K562 (cell line): ENCODE measurements at regions not wholly inside any gene's neighbourhood (a gene's known extent, or its start where the extent isn't known, plus 50 kb on each side); places are given as distances from the start of the nearest gene placed in this dataset.

Experiments
- BDP1 ChIP-seq: IDR thresholded peaks from 3 replicates; pipeline ENCODE4 v1.6.1; 2011; ENCODE audit not compliant: insufficient read length, insufficient read depth
- CTCF ChIP-seq, 3 experiments: IDR thresholded peaks in 2 of 3; conservative IDR thresholded peaks in 1 of 3; 2 replicates each; pipeline ENCODE4 v1.5.1; 2011 to 2012; ENCODE audit warnings: low read length in 3 of 3, mild to moderate bottlenecking in 3 of 3, control low read depth in 2 of 3, improper control_type of control experiment in 1 of 3, inconsistent platforms in 1 of 3, low read depth in 1 of 3, mixed read lengths in 1 of 3, moderate library complexity in 1 of 3; ENCODE audit not compliant: insufficient read depth in 2 of 3
- DACH1 ChIP-seq: fragments of 450-650 bp; IDR thresholded peaks from 2 replicates; pipeline ENCODE4 v1.6.1; 2018; ENCODE audit not compliant: partially characterized antibody
- HDAC2 ChIP-seq: fragments of 450-650 bp; IDR thresholded peaks from 2 replicates; pipeline ENCODE4 v1.6.1; 2016; ENCODE audit warnings: mild to moderate bottlenecking
- PBX2 ChIP-seq, 2 experiments: IDR thresholded peaks in 1 of 2; conservative IDR thresholded peaks in 1 of 2; 2 replicates each; pipeline ENCODE4 v1.6.1; 2016; ENCODE audit warnings: low read depth in 2 of 2, mild to moderate bottlenecking in 1 of 2, missing compliant biosample characterization in 1 of 2, missing genetic modification characterization in 1 of 2, moderate library complexity in 1 of 2
- RAD51 ChIP-seq: fragments of 450-650 bp; IDR thresholded peaks from 2 replicates; pipeline ENCODE4 v1.7.1; 2016; ENCODE audit warnings: low read depth, mild to moderate bottlenecking, borderline replicate concordance
- RHOXF2B ChIP-seq: fragments of 250-450 bp; sonication (Bioruptor Pico); conservative IDR thresholded peaks from 2 replicates; pipeline ENCODE4 v1.5.1; 2021
- RNF2 ChIP-seq: sonication (generic); IDR thresholded peaks from 2 replicates; pipeline ENCODE4 v1.6.1; 2016
- SMAD4 ChIP-seq: fragments of 250-450 bp; sonication (Bioruptor Pico); conservative IDR thresholded peaks from 2 replicates; pipeline ENCODE4 v1.8.0; 2021; ENCODE audit warnings: inconsistent platforms, mild to moderate bottlenecking, moderate library complexity
- SMC3 ChIP-seq: conservative IDR thresholded peaks from 2 replicates; pipeline ENCODE4 v1.6.1; 2011; ENCODE audit warnings: low read depth, low read length, improper control_type of control experiment; ENCODE audit not compliant: insufficient read depth
- ZBTB5 ChIP-seq: fragments of 450-650 bp; IDR thresholded peaks from 2 replicates; pipeline ENCODE4 v1.6.1; 2017; ENCODE audit warnings: antibody characterized with exemption
- ZNF232 ChIP-seq: sonication (generic); formaldehyde crosslinking; IDR thresholded peaks from 2 replicates; pipeline ENCODE4 v1.8.0; 2022; ENCODE audit warnings: mild to moderate bottlenecking, missing genetic modification reagents
- ZNF551 ChIP-seq: fragments of 250-450 bp; sonication (Bioruptor Pico); IDR thresholded peaks from 2 replicates; pipeline ENCODE4 v1.5.0; 2021; ENCODE audit warnings: mild to moderate bottlenecking, moderate library complexity
- ZNF76 ChIP-seq: fragments of 250-450 bp; sonication (Bioruptor Pico); IDR thresholded peaks from 2 replicates; pipeline ENCODE4 v1.4.0; 2020; ENCODE audit warnings: mild to moderate bottlenecking, moderate library complexity, borderline replicate concordance
- ZNF766 ChIP-seq: fragments of 200-800 bp; sonication (Bioruptor generic); conservative IDR thresholded peaks from 2 replicates; pipeline ENCODE4 v1.6.1; 2016; ENCODE audit warnings: missing genetic modification characterization, missing compliant biosample characterization
- TF ChIP-seq, protein P1 (sequence below): sonication (generic); formaldehyde crosslinking; IDR thresholded peaks from 2 replicates; pipeline ENCODE4 v1.8.0; 2022; ENCODE audit warnings: mild to moderate bottlenecking, missing genetic modification reagents
- TF ChIP-seq, protein P2 (sequence below): sonication (generic); formaldehyde crosslinking; IDR thresholded peaks from 2 replicates; pipeline ENCODE4 v1.4.0; 2020; ENCODE audit warnings: mild to moderate bottlenecking, missing genetic modification reagents

DNA sequence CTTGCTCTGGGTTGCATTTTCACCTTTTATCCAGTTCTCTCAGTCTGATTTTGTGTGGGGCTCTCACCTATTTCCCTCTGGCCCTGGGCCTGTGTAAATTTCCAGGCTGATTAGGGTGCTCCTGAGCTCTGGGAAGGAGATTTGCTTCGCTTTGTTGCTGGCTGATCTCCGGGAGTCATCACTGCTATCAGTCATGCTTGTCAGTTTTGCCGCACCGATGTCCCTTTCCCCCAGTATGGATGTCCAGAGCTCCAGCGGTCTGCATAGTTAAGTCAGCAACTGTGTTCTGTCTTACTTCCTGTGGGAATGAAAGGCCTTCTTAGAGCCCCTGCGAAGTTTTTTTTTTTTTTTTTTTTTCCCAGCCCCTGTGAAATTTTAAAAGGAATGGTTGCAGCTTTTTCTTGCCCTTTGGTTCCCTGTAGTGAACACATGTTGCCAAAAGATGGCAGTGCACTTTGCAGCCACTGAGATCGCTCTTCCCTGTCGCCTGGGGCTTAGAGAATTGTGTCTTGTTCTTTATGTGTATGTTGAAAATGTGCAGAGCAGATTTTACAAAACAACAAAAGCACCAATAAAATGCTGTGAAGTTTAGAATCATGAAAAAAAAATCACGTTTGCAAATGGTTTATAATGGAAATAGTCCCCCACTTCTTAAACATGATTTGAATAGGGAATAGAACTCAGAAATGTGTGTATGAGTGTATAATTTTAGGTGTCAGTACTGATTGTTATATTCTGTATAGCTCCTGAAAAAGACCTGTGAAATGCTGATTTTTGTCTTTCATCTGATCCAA lies 109.1 kb upstream of the SLC4A4 start (continued):
- TF ChIP-seq ZNF76 (CRISPR knock-in tag) (no peak), SMAD4 (no peak), RAD51 (no peak), ZNF551 (CRISPR knock-in tag) (no peak), ZBTB5 (no peak), PBX2 (CRISPR knock-in tag; IDR thresholded peaks at IDR 0.05; ENCODE audit: low read depth) (no peak), PBX2 (tag; conservative IDR thresholded peaks at IDR 0.05; ENCODE audit: low read depth) (peak; percentile 57), DACH1 (no peak), SMC3 (0 out of 2 replicates have a peak, but pooled peaks have one; percentile 22), ZNF766 (CRISPR knock-in tag) (no peak), RNF2 (no peak), BDP1 (no peak), ZNF232 (CRISPR knock-in tag) (no peak), HDAC2 (no peak), CTCF (IDR thresholded peaks at IDR 0.05 in 2 of 3, conservative IDR thresholded peaks at IDR 0.05 in 1 of 3; ENCODE audit: insufficient read depth in 2 of 3, low read depth in 1 of 3, low read length in 3 of 3) (peak; percentile 50 to 61 (median 56)), RHOXF2B (CRISPR knock-in tag) (no peak)
- TF ChIP-seq, protein P1, sequence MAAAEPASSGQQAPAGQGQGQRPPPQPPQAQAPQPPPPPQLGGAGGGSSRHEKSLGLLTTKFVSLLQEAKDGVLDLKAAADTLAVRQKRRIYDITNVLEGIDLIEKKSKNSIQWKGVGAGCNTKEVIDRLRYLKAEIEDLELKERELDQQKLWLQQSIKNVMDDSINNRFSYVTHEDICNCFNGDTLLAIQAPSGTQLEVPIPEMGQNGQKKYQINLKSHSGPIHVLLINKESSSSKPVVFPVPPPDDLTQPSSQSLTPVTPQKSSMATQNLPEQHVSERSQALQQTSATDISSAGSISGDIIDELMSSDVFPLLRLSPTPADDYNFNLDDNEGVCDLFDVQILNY (CRISPR knock-in tag), result no peak
- TF ChIP-seq, protein P2, sequence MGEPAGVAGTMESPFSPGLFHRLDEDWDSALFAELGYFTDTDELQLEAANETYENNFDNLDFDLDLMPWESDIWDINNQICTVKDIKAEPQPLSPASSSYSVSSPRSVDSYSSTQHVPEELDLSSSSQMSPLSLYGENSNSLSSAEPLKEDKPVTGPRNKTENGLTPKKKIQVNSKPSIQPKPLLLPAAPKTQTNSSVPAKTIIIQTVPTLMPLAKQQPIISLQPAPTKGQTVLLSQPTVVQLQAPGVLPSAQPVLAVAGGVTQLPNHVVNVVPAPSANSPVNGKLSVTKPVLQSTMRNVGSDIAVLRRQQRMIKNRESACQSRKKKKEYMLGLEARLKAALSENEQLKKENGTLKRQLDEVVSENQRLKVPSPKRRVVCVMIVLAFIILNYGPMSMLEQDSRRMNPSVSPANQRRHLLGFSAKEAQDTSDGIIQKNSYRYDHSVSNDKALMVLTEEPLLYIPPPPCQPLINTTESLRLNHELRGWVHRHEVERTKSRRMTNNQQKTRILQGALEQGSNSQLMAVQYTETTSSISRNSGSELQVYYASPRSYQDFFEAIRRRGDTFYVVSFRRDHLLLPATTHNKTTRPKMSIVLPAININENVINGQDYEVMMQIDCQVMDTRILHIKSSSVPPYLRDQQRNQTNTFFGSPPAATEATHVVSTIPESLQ, result no peak
